ENCODE measurements at regions not wholly inside any gene's neighbourhood (a gene's known extent, or its start where the extent isn't known, plus 50 kb on each side); places are given as distances from the start of the nearest gene placed in this dataset.

GRCh38 chr2:129458436-129458835 is 521.0 kb upstream of the RAB6C start:
- Histone ChIP-seq H2AFZ (ENCODE audit: low read length) (no peak overlapping the region), H3K36me3 (ENCODE audit: control insufficient read depth, insufficient read depth, low read length) (no peaks in the 10 kb centered on the region), H3K9me3 (ENCODE audit: control insufficient read depth, insufficient read depth, low read depth, low read length) (no peaks in the 10 kb centered on the region), H3K27me3 (ENCODE audit: control insufficient read depth, insufficient read depth, low read length) (no peaks in the 10 kb centered on the region), H4K20me1 (ENCODE audit: control insufficient read depth, extremely low read depth, insufficient read depth, low read length) (no peaks in the 10 kb centered on the region), H3K4me1 (ENCODE audit: control insufficient read depth, extremely low read depth, insufficient read depth, low read length) (no peaks in the 10 kb centered on the region), H3K4me2 (ENCODE audit: extremely low read depth, insufficient read depth, low read length) (no peak overlapping the region), H3K27ac (ENCODE audit: insufficient read depth, low read length) (no peak overlapping the region), H3K9ac (ENCODE audit: insufficient read depth, low read length) (no peak overlapping the region), H3K79me2 (ENCODE audit: control insufficient read depth, insufficient read depth, low read length) (no peaks in the 10 kb centered on the region), H3K4me3 (replicated peaks in 1 of 4; ENCODE audit: control extremely low read depth in 1 of 4, insufficient read depth in 1 of 4, low read depth in 3 of 4, low read length in 4 of 4) (no peak overlapping the region)
- TF ChIP-seq EZH2 (IDR thresholded peaks at IDR 0.05; ENCODE audit: low read length, missing control alignments) (no peak), CTCF (conservative IDR thresholded peaks at IDR 0.05 in 1 of 2, IDR thresholded peaks at IDR 0.05 in 1 of 2; ENCODE audit: low read depth in 1 of 2, low read length in 2 of 2) (no peak)
- DNase-seq (ENCODE audit: low read depth in 2 of 2) = no peak

GRCh38 chr2:129459200-129459876 is 520.1 kb upstream of the RAB6C start:
- Histone ChIP-seq H3K36me3 (ENCODE audit: control insufficient read depth, insufficient read depth, low read length) (no peaks in the 10 kb centered on the region), H3K4me2 (ENCODE audit: extremely low read depth, insufficient read depth, low read length) (no peak overlapping the region), H2AFZ (ENCODE audit: low read length) (no peak overlapping the region), H3K4me1 (ENCODE audit: control insufficient read depth, extremely low read depth, insufficient read depth, low read length) (no peaks in the 10 kb centered on the region), H3K9me3 (ENCODE audit: control insufficient read depth, insufficient read depth, low read depth, low read length) (no peaks in the 10 kb centered on the region), H3K4me3 (replicated peaks in 1 of 4; ENCODE audit: control extremely low read depth in 1 of 4, insufficient read depth in 1 of 4, low read depth in 3 of 4, low read length in 4 of 4) (no peak overlapping the region), H3K9ac (ENCODE audit: insufficient read depth, low read length) (no peak overlapping the region), H3K79me2 (ENCODE audit: control insufficient read depth, insufficient read depth, low read length) (no peaks in the 10 kb centered on the region), H3K27ac (ENCODE audit: insufficient read depth, low read length) (no peak overlapping the region), H4K20me1 (ENCODE audit: control insufficient read depth, extremely low read depth, insufficient read depth, low read length) (no peaks in the 10 kb centered on the region), H3K27me3 (ENCODE audit: control insufficient read depth, insufficient read depth, low read length) (no peaks in the 10 kb centered on the region)
- DNase-seq (ENCODE audit: low read depth in 2 of 2) = no peak
- TF ChIP-seq EZH2 (IDR thresholded peaks at IDR 0.05; ENCODE audit: low read length, missing control alignments) = no peak

GRCh38 chr2:129459881-129460280 is 519.6 kb upstream of the RAB6C start:
- no peak for DNase-seq (ENCODE audit: low read depth in 2 of 2)
- H3K4me2 ChIP-seq (ENCODE audit: extremely low read depth, insufficient read depth, low read length) = no peak overlapping the region
- no peak overlapping the region for H3K4me3 ChIP-seq (replicated peaks in 1 of 4; ENCODE audit: control extremely low read depth in 1 of 4, insufficient read depth in 1 of 4, low read depth in 3 of 4, low read length in 4 of 4)
- no peak overlapping the region for H3K27ac ChIP-seq (ENCODE audit: insufficient read depth, low read length)
- no peaks in the 10 kb centered on the region for H3K4me1 ChIP-seq (ENCODE audit: control insufficient read depth, extremely low read depth, insufficient read depth, low read length)
- no peaks in the 10 kb centered on the region for H3K79me2 ChIP-seq (ENCODE audit: control insufficient read depth, insufficient read depth, low read length)
- no peaks in the 10 kb centered on the region for H3K27me3 ChIP-seq (ENCODE audit: control insufficient read depth, insufficient read depth, low read length)
- no peaks in the 10 kb centered on the region for H3K36me3 ChIP-seq (ENCODE audit: control insufficient read depth, insufficient read depth, low read length)
- H3K9me3 ChIP-seq (ENCODE audit: control insufficient read depth, insufficient read depth, low read depth, low read length) = no peaks in the 10 kb centered on the region
- no peak overlapping the region for H3K9ac ChIP-seq (ENCODE audit: insufficient read depth, low read length)
- no peaks in the 10 kb centered on the region for H4K20me1 ChIP-seq (ENCODE audit: control insufficient read depth, extremely low read depth, insufficient read depth, low read length)
- TF ChIP-seq EZH2 (IDR thresholded peaks at IDR 0.05; ENCODE audit: low read length, missing control alignments) = no peak
- no peak for TF ChIP-seq CTCF (conservative IDR thresholded peaks at IDR 0.05 in 1 of 2, IDR thresholded peaks at IDR 0.05 in 1 of 2; ENCODE audit: low read depth in 1 of 2, low read length in 2 of 2)
- no peak overlapping the region for H2AFZ ChIP-seq (ENCODE audit: low read length)
